Thoracic aorta (tissue), 2 donors: ENCODE measurements at regions not wholly inside any gene's neighbourhood (a gene's known extent, or its start where the extent isn't known, plus 50 kb on each side); places are given as distances from the start of the nearest gene placed in this dataset.
A peak's percentile ranks its signal among the peaks of the same experiment; 100 is the strongest.
"Not testable (repeated sequence)": the region's sequence is repeated elsewhere in the genome, so short reads cannot be mapped to it uniquely, and the experiment has no call there.

Experiments used
- ATAC-seq: fragments of 150-250 bp; one replicate; pipeline ENCODE4 v1.8.0; 2017; ENCODE audit warnings: low read depth; ENCODE audit not compliant: insufficient number of reproducible peaks, low FRiP score
- DNase-seq: peaks from one replicate; pipeline ENCODE4 v3.0.0-alpha.2; 2020; ENCODE audit warnings: low spot score
- H3K27ac ChIP-seq, 2 donors: fragments of 200-600 bp; sonication (generic); 1 replicate in 1 of 2; 2 replicates in 1 of 2; pipeline ENCODE4 v1.5.1; 2016; ENCODE audit warnings: mild to moderate bottlenecking in 2 of 2, moderate library complexity in 2 of 2
- H3K27me3 ChIP-seq: fragments of 200-600 bp; sonication (generic); replicated peaks from 2 replicates; pipeline ENCODE4 v1.6.0; 2016; ENCODE audit warnings: mild to moderate bottlenecking; ENCODE audit not compliant: insufficient read depth
- H3K36me3 ChIP-seq: fragments of 200-600 bp; sonication (generic); one replicate; pipeline ENCODE4 v1.5.1; 2016
- H3K4me1 ChIP-seq, 2 donors: fragments of 200-600 bp; sonication (generic); 1 replicate in 1 of 2; 2 replicates in 1 of 2; pipeline versions ENCODE4 v1.5.1 to v1.6.0; 2016; ENCODE audit warnings: low read depth in 2 of 2, mild to moderate bottlenecking in 1 of 2; ENCODE audit not compliant: control insufficient read depth in 1 of 2
- H3K4me3 ChIP-seq: fragments of 200-600 bp; sonication (generic); 2 replicates; pipeline ENCODE4 v1.5.1; 2016; ENCODE audit warnings: mild to moderate bottlenecking
- H3K9me3 ChIP-seq: fragments of 200-600 bp; sonication (generic); 2 replicates; pipeline ENCODE4 v1.5.1; 2016
- TF ChIP-seq, protein P1 (sequence below): fragments of 200-600 bp; sonication (generic); IDR thresholded peaks from one replicate; pipeline ENCODE4 v1.5.1; 2019; ENCODE audit warnings: antibody characterized with exemption

DNA sequence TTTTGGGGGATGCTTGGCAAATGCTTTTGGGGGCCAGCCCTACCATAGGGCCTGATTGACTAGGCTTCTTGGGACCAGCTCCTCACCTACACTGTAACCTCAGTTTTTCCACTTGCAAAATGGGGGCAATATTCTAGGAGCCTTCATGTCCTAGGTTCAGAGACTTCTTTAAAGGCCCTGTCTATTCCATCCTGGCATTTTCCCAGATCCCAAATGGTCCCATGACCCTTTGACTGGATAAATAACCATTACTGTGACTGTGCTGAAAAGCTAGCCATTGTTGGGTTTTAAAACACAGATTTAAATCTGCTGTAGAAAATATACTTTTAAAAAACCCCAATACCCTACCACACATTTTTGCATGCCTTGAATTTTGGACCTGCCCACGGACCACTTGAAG, 149.8 kb downstream of the EFNB1 start:
- H3K27me3 ChIP-seq: no peaks in the 10 kb centered on the region
- TF ChIP-seq, protein P1, sequence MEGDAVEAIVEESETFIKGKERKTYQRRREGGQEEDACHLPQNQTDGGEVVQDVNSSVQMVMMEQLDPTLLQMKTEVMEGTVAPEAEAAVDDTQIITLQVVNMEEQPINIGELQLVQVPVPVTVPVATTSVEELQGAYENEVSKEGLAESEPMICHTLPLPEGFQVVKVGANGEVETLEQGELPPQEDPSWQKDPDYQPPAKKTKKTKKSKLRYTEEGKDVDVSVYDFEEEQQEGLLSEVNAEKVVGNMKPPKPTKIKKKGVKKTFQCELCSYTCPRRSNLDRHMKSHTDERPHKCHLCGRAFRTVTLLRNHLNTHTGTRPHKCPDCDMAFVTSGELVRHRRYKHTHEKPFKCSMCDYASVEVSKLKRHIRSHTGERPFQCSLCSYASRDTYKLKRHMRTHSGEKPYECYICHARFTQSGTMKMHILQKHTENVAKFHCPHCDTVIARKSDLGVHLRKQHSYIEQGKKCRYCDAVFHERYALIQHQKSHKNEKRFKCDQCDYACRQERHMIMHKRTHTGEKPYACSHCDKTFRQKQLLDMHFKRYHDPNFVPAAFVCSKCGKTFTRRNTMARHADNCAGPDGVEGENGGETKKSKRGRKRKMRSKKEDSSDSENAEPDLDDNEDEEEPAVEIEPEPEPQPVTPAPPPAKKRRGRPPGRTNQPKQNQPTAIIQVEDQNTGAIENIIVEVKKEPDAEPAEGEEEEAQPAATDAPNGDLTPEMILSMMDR: no peak
- DNase-seq: no peak
- no peak for ATAC-seq
- no peaks in the 10 kb centered on the region for H3K9me3 ChIP-seq
- H3K4me3 ChIP-seq: no peak overlapping the region
- H3K36me3 ChIP-seq: no peaks in the 10 kb centered on the region
- H3K27ac ChIP-seq: peak overlapping the region in 1 of 2 donors; percentile 30
- H3K4me1 ChIP-seq: peaks cover 0 to 20% of the 10 kb centered on the region in 2 donors

DNA sequence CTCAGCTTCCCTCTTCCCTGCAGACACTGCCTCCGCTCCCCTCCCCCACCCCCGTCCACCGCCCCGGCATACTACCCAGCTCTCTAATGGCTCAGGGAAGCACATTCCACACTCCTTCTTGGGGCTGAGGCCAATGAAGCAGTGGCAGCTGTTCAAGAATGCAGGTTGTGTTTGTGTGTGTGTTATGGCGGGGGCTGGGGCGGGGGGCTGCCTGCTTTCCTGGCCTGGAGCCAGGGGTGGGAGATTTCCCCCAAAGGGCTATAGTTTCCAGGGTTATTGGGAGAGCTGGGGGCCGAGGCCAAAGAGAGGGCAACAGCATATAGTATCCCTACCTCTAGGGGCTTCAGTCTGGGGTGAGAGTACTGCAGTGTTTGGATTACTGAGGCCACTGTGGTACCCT, 149.4 kb downstream of the EFNB1 start:
- ATAC-seq (no peak), DNase-seq (no peak)
- Histone ChIP-seq H3K4me3 (no peak overlapping the region), H3K4me1 (peaks cover 0 to 16% of the 10 kb centered on the region in 2 donors), H3K36me3 (no peaks in the 10 kb centered on the region), H3K27me3 (no peaks in the 10 kb centered on the region), H3K27ac (no peak overlapping the region), H3K9me3 (no peaks in the 10 kb centered on the region)
- TF ChIP-seq, protein P1: no peak

DNA sequence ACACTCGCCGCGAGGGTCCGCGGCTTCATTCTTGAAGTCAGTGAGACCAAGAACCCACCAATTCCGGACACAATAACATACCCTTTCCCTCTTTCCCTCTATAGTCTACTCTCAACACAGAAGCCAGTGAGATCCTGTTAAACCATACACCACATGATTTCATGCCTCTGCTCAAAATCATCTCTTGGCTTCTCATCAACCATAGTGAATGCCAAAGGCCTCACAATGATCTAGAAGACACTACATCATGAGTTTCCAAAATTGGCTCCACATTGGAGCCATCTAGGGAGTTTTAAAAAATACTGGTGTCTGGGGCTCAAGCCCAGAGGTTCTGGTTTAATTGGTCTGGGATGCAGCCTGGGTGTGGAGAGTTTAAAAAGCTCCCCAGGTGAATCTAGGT, 124.5 kb downstream of the EFNB1 start:
- no peaks in the 10 kb centered on the region for H3K9me3 ChIP-seq
- no peaks in the 10 kb centered on the region for H3K27me3 ChIP-seq
- H3K27ac ChIP-seq: no peak overlapping the region
- no peaks in the 10 kb centered on the region for H3K36me3 ChIP-seq
- DNase-seq (no peak), ATAC-seq (no peak)
- peaks cover 0 to 3% of the 10 kb centered on the region in 2 donors for H3K4me1 ChIP-seq
- TF ChIP-seq, protein P1: no peak
- H3K4me3 ChIP-seq: no peak overlapping the region

DNA sequence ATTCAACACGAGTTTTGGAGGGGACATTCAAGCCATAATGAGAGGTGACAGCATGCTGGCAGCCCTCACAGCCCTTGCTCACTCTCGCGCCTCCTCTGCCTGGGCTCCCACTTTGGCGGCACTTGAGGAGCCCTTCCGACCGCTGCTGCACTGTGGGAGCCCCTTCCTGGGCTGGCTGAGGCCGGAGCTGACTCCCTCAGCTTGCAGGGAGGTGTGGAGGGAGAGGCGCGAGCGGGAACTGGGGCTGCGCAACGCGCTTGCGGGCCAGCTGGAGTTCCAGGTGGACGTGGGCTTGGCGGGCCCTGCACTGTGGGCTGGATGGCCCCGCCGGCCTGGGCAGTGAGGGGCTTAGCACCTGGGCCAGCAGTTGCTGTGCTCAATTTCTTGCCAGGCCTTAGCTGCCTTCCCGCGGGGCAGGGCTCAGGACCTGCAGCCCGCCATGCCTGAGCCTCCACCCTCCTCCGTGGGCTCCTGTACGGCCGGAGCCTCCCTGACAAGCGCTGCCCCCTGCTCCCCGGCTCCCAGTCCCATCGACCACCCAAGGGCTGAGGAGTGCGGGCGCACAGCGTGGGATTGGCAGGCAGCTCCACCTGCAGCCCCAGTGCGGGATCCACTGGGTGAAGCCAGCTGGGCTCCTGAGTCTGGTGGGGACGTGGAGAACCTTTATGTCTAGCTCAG, 123.3 kb downstream of the EFNB1 start:
- not testable (repeated sequence) for H3K27ac ChIP-seq, ATAC-seq, H3K4me3 ChIP-seq, DNase-seq, H3K36me3 ChIP-seq, H3K4me1 ChIP-seq, H3K9me3 ChIP-seq, H3K27me3 ChIP-seq

DNA sequence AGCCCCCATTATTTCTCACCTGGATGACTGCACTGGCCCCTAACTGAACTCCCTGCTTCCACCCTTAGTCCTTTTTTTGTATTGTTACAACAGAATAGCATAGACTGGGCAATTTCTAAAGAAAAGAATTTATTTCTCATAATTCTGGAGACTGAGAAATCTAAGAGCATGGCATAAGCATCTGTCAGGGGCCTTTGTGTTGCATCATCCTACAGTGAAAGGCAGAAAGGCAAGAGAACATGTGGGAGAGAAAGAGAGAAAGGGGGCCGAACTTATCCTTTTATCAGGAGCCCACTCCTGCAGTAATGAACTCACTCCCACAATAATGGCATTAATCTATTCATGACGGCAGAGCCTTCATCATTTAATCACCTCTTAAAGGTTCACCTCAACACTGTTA, 122.1 kb downstream of the EFNB1 start:
- no peaks in the 10 kb centered on the region for H3K9me3 ChIP-seq
- H3K27ac ChIP-seq: no peak overlapping the region
- TF ChIP-seq, protein P1: no peak
- DNase-seq (no peak), ATAC-seq (no peak)
- H3K4me3 ChIP-seq: no peak overlapping the region
- no peaks in the 10 kb centered on the region for H3K36me3 ChIP-seq
- H3K27me3 ChIP-seq: no peaks in the 10 kb centered on the region
- no peaks in the 10 kb centered on the region for H3K4me1 ChIP-seq
